ENCODE measurements at regions not wholly inside any gene's neighbourhood (a gene's known extent, or its start where the extent isn't known, plus 50 kb on each side); places are given as distances from the start of the nearest gene placed in this dataset.

GRCh38 chr3:83122774-83123350, 1361.4 kb upstream of the GBE1 start:
- Histone ChIP-seq H4K20me1 (replicated peaks; ENCODE audit: insufficient read depth) (no peaks in the 10 kb centered on the region), H3K27me3 (ENCODE audit: insufficient read depth) (no peaks in the 10 kb centered on the region), H3K36me3 (ENCODE audit: insufficient read depth) (no peaks in the 10 kb centered on the region), H3K4me1 (ENCODE audit: insufficient read depth) (no peaks in the 10 kb centered on the region), H3F3A (replicated peaks; ENCODE audit: low read depth) (no peaks in the 10 kb centered on the region), H3K4me2 (no peak overlapping the region), H3K4me3 (no peak overlapping the region), H2AFZ (no peak overlapping the region), H3K27ac (ENCODE audit: low read depth) (no peak overlapping the region), H3K79me2 (replicated peaks; ENCODE audit: insufficient read depth) (no peaks in the 10 kb centered on the region), H3K9me2 (ENCODE audit: insufficient read depth) (no peaks in the 10 kb centered on the region)
- H3K4me3 Mint-ChIP-seq, result no peak overlapping the region
- H3K27me3 Mint-ChIP-seq (ENCODE audit: insufficient read depth, low read depth, poor library complexity), result no peaks in the 10 kb centered on the region
- TF ChIP-seq NANOG (IDR thresholded peaks at IDR 0.05; ENCODE audit: borderline replicate concordance), result no peak
- no peak for TF ChIP-seq EZH2phosphoT487 (IDR thresholded peaks at IDR 0.05; ENCODE audit: unreplicated experiment)
- no peak for TF ChIP-seq STAT1 (IDR thresholded peaks at IDR 0.05; ENCODE audit: unreplicated experiment)
- no peak for TF ChIP-seq JUNB (IDR thresholded peaks at IDR 0.05; ENCODE audit: unreplicated experiment)
- no peak for TF ChIP-seq CREB1 (CRISPR knock-in tag; IDR thresholded peaks at IDR 0.05; ENCODE audit: low read depth)
- TF ChIP-seq CTCF (conservative IDR thresholded peaks at IDR 0.05; ENCODE audit: low read depth in 2 of 2), result no peak
- no peak for TF ChIP-seq REST (IDR thresholded peaks at IDR 0.05; ENCODE audit: unreplicated experiment)
- no peak for TF ChIP-seq ZNF331 (CRISPR knock-in tag; IDR thresholded peaks at IDR 0.05; ENCODE audit: low read depth)
- TF ChIP-seq ZNF462 (CRISPR knock-in tag; IDR thresholded peaks at IDR 0.05), result no peak
- no peak for TF ChIP-seq EZH2 (IDR thresholded peaks at IDR 0.05; ENCODE audit: low read depth, unreplicated experiment)
- TF ChIP-seq ETS1 (IDR thresholded peaks at IDR 0.05), result no peak
- no peaks in the 10 kb centered on the region for H3K9me3 Mint-ChIP-seq
- DNase-seq (ENCODE audit: low spot score), result no peak
- ATAC-seq, result no peak
- H3K4me1 Mint-ChIP-seq, result no peaks in the 10 kb centered on the region
- no peak overlapping the region for H3K27ac Mint-ChIP-seq
- no peaks in the 10 kb centered on the region for H3K36me3 Mint-ChIP-seq (ENCODE audit: low read depth)
